T-helper 22 cell (primary cell): ENCODE measurements at regions not wholly inside any gene's neighbourhood (a gene's known extent, or its start where the extent isn't known, plus 50 kb on each side); places are given as distances from the start of the nearest gene placed in this dataset.
"Not testable (repeated sequence)": the region's sequence is repeated elsewhere in the genome, so short reads cannot be mapped to it uniquely, and the experiment has no call there.

Experiments used
- DNase-seq: peaks from one replicate; pipeline ENCODE4 v3.0.0-alpha.2; 2020; ENCODE audit warnings: low read depth

- DNase-seq = no peak
These were observed 171.9 kb upstream of the ELL2 start for GRCh38 chr5:96133341-96134079.

- DNase-seq = no peak
These were observed 167.6 kb upstream of the ELL2 start for GRCh38 chr5:96129276-96129675.

- DNase-seq = no peak
These were observed 166.7 kb upstream of the ELL2 start for GRCh38 chr5:96128204-96128864.

- no peak for DNase-seq
These were observed 165.9 kb upstream of the ELL2 start for GRCh38 chr5:96127538-96127937.

- DNase-seq = no peak
These were observed 163.7 kb upstream of the ELL2 start for GRCh38 chr5:96125231-96125891.

- DNase-seq = no peak
These were observed 162.9 kb upstream of the ELL2 start for GRCh38 chr5:96124589-96124988.

GRCh38 chr5:96123418-96123817, 161.8 kb upstream of the ELL2 start:
- no peak for DNase-seq

GRCh38 chr5:96121364-96121763, 159.7 kb upstream of the ELL2 start:
- no peak for DNase-seq

- no peak for DNase-seq
These were observed 158.5 kb upstream of the ELL2 start for GRCh38 chr5:96120120-96120519.

- DNase-seq = no peak
These were observed 156.4 kb upstream of the ELL2 start for GRCh38 chr5:96117771-96118651.

- DNase-seq = no peak
These were observed 153.6 kb upstream of the ELL2 start for GRCh38 chr5:96115147-96115807.

GRCh38 chr5:96114736-96115135, 153.1 kb upstream of the ELL2 start:
- no peak for DNase-seq

GRCh38 chr5:96113170-96113939, 151.7 kb upstream of the ELL2 start:
- DNase-seq = no peak

GRCh38 chr5:96112703-96113102, 151.1 kb upstream of the ELL2 start:
- DNase-seq = no peak

GRCh38 chr5:96112123-96112670, 150.5 kb upstream of the ELL2 start:
- DNase-seq = no peak

GRCh38 chr5:96111080-96111756, 149.6 kb upstream of the ELL2 start:
- DNase-seq = no peak

- no peak for DNase-seq
These were observed 148.6 kb upstream of the ELL2 start for GRCh38 chr5:96110300-96110699.

- not testable (repeated sequence) for DNase-seq
These were observed 147.0 kb upstream of the ELL2 start for GRCh38 chr5:96108629-96109028.

- DNase-seq = not testable (repeated sequence)
These were observed 142.2 kb upstream of the ELL2 start for GRCh38 chr5:96103829-96104228.
